ENCODE measurements at regions not wholly inside any gene's neighbourhood (a gene's known extent, or its start where the extent isn't known, plus 50 kb on each side); places are given as distances from the start of the nearest gene placed in this dataset.

DNA sequence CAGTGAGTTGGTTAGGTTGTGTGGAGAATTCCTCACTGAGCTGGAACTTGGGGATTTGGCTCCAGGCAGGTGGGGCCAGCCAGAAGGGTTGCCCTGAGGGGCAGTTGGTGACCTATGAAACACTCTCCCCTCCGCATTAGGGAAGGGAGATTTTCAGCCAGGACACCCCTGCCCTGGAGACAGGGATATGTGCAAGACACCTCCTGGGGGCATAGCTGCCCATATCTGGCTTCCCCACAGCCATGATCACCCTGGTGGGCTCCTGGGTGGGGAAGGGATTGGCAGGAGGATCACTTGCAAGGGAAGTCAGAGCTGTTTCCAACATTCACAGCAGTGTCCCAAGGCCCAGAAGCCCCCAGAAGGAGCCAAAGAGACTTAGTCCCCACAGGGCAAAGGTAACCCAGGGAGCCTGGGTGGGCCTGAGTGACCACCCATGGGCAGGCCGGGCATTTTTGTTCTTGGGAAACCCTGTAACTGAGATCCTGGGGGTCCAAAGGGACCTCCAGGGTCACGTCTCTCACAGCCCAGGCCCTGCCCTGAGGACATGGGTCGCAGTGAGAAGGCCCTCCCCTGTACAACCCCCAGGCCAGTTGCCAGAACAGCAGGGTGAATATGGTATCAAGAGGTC, 145.8 kb downstream of the MRPL14 start:
- no peak overlapping the region for H3K4me3 ChIP-seq
- H3K27me3 ChIP-seq (replicated peaks; ENCODE audit: insufficient read depth) = no peaks in the 10 kb centered on the region
- no peak for DNase-seq (ENCODE audit: low spot score)
- H3K4me1 ChIP-seq (replicated peaks) = no peaks in the 10 kb centered on the region
- 94% methylated on average over 4 of the region's 4 CpGs for WGBS
- no peaks in the 10 kb centered on the region for H3K9me3 ChIP-seq
- no peak for TF ChIP-seq POLR2A (IDR thresholded peaks at IDR 0.05)
- TF ChIP-seq POLR2AphosphoS5 (IDR thresholded peaks at IDR 0.05) = no peak
- TF ChIP-seq, protein P1, sequence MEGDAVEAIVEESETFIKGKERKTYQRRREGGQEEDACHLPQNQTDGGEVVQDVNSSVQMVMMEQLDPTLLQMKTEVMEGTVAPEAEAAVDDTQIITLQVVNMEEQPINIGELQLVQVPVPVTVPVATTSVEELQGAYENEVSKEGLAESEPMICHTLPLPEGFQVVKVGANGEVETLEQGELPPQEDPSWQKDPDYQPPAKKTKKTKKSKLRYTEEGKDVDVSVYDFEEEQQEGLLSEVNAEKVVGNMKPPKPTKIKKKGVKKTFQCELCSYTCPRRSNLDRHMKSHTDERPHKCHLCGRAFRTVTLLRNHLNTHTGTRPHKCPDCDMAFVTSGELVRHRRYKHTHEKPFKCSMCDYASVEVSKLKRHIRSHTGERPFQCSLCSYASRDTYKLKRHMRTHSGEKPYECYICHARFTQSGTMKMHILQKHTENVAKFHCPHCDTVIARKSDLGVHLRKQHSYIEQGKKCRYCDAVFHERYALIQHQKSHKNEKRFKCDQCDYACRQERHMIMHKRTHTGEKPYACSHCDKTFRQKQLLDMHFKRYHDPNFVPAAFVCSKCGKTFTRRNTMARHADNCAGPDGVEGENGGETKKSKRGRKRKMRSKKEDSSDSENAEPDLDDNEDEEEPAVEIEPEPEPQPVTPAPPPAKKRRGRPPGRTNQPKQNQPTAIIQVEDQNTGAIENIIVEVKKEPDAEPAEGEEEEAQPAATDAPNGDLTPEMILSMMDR (IDR thresholded peaks at IDR 0.05) = no peak
- no peak overlapping the region for H3K27ac ChIP-seq
- intact Hi-C loops (cut with DNase I) = no loop called here
- no peaks in the 10 kb centered on the region for H3K36me3 ChIP-seq

GRCh38 chr6:43980004-43980795, 147.1 kb downstream of the MRPL14 start:
- Histone ChIP-seq H3K4me3 (no peak overlapping the region), H3K27me3 (replicated peaks; ENCODE audit: insufficient read depth) (no peaks in the 10 kb centered on the region), H3K4me1 (replicated peaks) (no peaks in the 10 kb centered on the region), H3K36me3 (no peaks in the 10 kb centered on the region), H3K9me3 (no peaks in the 10 kb centered on the region), H3K27ac (no peak overlapping the region)
- DNase-seq (ENCODE audit: low spot score) = no peak
- intact Hi-C loops (cut with DNase I) = no loop called here
- WGBS = 85% methylated on average over 12 of the region's 12 CpGs
- TF ChIP-seq POLR2A (IDR thresholded peaks at IDR 0.05) (no peak), POLR2AphosphoS5 (IDR thresholded peaks at IDR 0.05) (no peak)
- TF ChIP-seq, protein P1 (IDR thresholded peaks at IDR 0.05) = no peak

GRCh38 chr6:43979525-43979924, 147.7 kb downstream of the MRPL14 start:
- intact Hi-C loops (cut with DNase I) = no loop called here
- Histone ChIP-seq H3K4me3 (no peak overlapping the region), H3K27ac (no peak overlapping the region), H3K9me3 (no peaks in the 10 kb centered on the region), H3K36me3 (no peaks in the 10 kb centered on the region), H3K27me3 (replicated peaks; ENCODE audit: insufficient read depth) (no peaks in the 10 kb centered on the region), H3K4me1 (replicated peaks) (no peaks in the 10 kb centered on the region)
- 85% methylated on average over 4 of the region's 4 CpGs for WGBS
- TF ChIP-seq POLR2A (IDR thresholded peaks at IDR 0.05) (no peak), POLR2AphosphoS5 (IDR thresholded peaks at IDR 0.05) (no peak)
- TF ChIP-seq, protein P1 (IDR thresholded peaks at IDR 0.05) = no peak
- DNase-seq (ENCODE audit: low spot score) = no peak

GRCh38 chr6:43978473-43979346, 148.5 kb downstream of the MRPL14 start:
- H3K27me3 ChIP-seq (replicated peaks; ENCODE audit: insufficient read depth) = no peaks in the 10 kb centered on the region
- no peak overlapping the region for H3K4me3 ChIP-seq
- H3K4me1 ChIP-seq (replicated peaks) = no peaks in the 10 kb centered on the region
- no peaks in the 10 kb centered on the region for H3K36me3 ChIP-seq
- DNase-seq (ENCODE audit: low spot score) = no peak
- H3K27ac ChIP-seq = no peak overlapping the region
- WGBS = 92% methylated on average over 13 of the region's 13 CpGs
- no peaks in the 10 kb centered on the region for H3K9me3 ChIP-seq
- intact Hi-C loops (cut with DNase I) = no loop called here
- TF ChIP-seq POLR2A (IDR thresholded peaks at IDR 0.05) (no peak), POLR2AphosphoS5 (IDR thresholded peaks at IDR 0.05) (no peak)
- TF ChIP-seq, protein P1 (IDR thresholded peaks at IDR 0.05) = no peak

Data from prostate gland (tissue), 2 donors.